GM08714 (cell line): ENCODE measurements at regions not wholly inside any gene's neighbourhood (a gene's known extent, or its start where the extent isn't known, plus 50 kb on each side); places are given as distances from the start of the nearest gene placed in this dataset.

ENCODE experiments used
- H3K4me3 ChIP-seq: fragments of 200-500 bp; sonication (Bioruptor generic); 2 replicates; pipeline ENCODE4 v1.5.1; 2014; ENCODE audit warnings: mild to moderate bottlenecking, low read length, inconsistent platforms
- ZNF274 ChIP-seq: IDR thresholded peaks from 2 replicates; pipeline ENCODE4 v1.6.1; 2012; ENCODE audit warnings: mild to moderate bottlenecking, low read depth, low read length

GRCh38 chr22:49413551-49413950, 414.1 kb downstream of the BRD1 start:
- no peak for TF ChIP-seq ZNF274
- no peak overlapping the region for H3K4me3 ChIP-seq

DNA sequence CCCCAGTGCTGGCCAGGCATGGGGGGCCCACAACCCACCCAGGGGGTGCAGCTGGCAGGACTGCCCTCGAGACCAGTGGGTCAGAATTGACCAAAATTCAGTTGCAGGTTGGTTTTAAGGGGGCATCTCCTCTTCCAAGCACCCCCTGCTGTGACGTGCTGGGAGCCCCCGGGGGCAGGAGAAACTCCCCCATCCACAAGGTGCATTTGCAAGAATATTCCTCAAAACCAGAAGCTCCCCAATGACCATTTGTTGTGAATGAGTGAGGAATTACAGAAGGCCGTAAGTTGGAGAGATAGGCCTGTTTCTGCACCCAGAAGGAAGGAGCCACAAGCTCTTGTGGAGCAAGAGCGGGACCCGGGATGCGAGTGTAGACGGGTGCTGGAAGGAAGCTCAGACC, 414.5 kb downstream of the BRD1 start:
- TF ChIP-seq ZNF274 = no peak
- H3K4me3 ChIP-seq = no peak overlapping the region

- no peak overlapping the region for H3K4me3 ChIP-seq
- TF ChIP-seq ZNF274 = no peak
These were observed 415.4 kb downstream of the BRD1 start for GRCh38 chr22:49412236-49412635.

DNA sequence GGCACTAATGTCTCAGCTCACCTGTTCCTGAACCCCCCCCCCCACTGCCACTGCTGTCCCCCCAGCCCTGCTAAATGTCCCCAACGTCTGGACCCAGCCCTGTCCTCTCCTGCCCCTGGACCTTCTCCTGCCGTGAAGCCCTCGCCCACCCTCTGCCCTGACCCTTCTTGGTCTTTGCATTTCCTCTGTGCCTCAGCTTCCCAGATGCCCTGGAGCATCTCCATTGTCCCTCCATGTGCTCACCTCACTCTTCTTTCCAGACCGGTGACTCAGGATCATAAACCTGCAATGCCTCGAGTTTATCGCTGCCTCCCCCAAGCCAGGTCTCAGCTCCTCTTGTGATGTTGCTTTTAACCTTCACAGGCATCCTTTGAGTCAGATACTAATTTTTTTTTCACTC, 416.4 kb downstream of the BRD1 start:
- H3K4me3 ChIP-seq = no peak overlapping the region
- no peak for TF ChIP-seq ZNF274

DNA sequence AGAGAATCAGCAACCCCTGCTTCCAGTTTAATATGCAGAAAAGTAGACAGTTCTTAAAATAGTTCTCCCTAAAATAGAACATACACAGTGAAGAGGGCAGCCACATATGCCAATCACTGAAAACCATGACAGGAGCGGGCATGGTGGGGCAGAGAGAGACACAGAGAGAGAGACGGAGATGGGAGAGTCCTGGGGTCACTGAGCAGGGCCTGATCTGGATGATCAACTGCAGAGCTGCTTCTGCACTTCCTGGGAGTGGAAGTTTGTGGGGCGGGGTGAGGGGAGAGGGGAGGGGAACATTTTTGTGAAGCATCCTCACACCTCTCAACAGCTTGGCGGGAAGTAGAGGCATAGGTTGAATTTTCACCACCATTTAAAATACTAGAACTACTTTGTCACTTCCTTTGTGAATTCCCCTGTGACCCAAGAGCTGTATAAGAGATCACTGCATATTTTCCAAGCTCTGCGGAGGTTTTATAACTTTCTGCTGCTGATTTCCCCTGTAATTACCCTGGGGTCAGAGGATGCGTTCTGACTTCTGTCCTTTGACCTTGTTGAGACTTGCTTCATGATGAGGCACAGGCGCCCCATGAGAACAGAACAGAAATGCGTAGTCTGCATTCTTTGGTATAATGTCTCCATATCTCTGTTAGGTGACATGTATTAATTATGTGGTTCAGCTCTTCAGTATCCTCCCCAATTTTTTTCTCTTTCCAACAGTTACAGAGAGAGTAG, 419.4 kb downstream of the BRD1 start:
- TF ChIP-seq ZNF274 = no peak
- no peak overlapping the region for H3K4me3 ChIP-seq

DNA sequence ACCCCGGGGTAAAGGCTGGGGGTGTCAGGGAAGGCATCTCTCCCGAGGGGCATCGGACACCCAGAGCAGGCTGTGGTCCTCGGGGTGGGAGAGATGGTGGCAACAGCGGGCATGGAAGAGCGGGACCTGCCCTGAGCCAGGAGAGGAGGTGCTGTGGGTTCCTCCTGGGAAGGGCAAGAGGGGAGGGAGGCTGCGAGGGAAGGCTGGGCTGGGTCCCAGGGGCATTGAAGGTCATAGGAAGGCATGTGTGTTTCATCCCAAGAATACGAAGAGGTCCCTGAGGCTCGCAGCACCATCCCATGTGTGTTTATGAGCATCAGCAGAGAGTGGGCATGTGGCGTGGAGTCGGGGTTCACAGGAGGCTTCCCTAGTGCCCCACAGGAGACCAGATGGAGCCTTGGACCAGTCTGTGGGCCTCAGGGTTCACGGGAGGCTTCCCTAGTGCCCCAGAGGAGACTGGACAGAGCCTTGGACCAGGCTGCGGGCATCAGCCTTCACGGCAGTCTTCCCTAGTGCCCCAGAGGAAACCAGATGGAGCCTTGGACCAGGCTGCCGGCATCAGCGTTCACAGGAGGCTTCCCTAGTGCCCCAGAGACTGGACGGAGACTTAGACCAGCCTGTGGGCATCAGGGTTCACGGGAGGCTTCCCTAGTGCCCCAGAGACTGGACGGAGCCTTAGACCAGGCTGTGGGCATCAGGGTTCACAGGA, 420.6 kb downstream of the BRD1 start:
- TF ChIP-seq ZNF274 = no peak
- H3K4me3 ChIP-seq = no peak overlapping the region

DNA sequence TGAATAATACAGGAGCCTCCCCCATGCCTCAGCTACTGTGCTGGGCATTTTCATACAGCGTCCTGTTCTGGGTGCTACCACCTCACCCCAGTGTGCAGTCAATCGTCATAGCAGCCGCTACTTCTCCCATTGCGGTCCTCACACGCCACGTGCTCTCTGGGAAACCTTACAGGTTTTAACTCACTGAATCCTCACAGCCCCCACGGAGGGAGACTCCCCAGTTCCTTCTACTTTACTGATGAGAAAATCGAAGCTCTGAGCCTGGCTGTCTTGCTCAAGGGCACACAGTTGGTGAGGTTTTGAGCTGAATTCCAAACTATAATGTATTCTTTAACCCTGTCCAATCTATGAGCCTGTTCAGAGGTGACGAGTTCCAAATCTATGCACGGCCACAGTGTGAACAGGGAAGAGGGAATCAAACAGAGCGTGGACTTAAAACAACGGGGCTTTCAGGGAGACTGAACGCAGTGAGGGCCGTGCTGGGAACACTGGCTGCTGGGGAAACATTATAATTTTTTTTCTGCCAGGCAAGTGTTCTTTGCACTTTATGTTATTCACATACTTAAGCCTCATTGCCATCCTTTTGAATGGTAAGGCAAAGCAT, 421.5 kb downstream of the BRD1 start:
- TF ChIP-seq ZNF274 = no peak

DNA sequence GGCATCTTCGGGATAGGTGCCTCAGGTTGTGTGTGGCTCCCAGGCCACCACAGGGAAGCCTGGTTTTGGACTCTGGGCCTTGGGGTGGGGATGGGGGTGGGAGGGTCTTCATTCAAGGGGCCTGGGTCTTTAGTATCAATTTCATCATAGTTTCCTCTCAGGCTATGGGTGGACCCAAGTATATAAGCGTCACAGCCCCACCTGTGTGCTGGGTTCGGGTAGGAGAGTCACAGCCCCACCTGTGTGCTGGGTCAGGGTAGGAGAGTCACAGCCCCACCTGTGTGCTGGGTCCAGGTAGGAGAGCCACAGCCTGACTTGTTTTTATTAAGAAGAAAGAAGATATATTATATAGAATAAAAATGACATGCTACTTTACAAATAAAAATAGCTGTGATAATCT, 422.1 kb downstream of the BRD1 start:
- no peak for TF ChIP-seq ZNF274
- no peak overlapping the region for H3K4me3 ChIP-seq

More for the DNA sequence above, 421.5 kb downstream of the BRD1 start:
- H3K4me3 ChIP-seq = no peak overlapping the region

DNA sequence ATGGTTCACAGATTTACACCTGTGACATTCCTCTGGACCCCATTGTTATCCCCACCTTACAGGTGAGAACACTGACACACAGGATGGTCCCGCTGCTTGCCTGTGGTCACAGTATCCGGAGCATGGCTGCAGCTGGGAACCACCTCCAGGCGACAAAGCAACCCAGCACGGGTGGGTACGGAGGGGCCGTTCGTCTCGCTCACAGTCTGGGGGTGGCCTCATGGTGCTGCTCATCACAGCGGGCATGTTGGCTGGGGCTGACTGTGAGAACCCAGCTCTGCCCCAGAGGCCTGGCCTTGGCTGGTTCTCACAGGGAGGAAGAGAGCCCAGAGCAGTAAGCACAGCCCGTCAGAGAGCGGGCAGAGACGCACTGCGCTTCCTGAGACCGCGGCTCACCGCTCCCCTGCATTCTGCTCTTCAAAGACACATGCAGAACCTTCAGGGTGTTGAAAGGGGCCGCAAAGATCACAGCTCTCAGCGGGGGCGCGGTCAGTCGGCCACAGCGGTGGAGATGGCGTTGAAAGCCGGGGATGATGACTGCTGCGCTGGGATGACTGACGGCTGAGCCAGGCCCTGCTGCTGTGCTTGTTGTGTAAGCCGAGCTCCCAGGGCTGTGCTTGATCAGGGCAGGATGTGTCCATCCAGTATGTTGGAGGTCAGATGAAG, 423.0 kb downstream of the BRD1 start:
- no peak for TF ChIP-seq ZNF274
- no peak overlapping the region for H3K4me3 ChIP-seq

DNA sequence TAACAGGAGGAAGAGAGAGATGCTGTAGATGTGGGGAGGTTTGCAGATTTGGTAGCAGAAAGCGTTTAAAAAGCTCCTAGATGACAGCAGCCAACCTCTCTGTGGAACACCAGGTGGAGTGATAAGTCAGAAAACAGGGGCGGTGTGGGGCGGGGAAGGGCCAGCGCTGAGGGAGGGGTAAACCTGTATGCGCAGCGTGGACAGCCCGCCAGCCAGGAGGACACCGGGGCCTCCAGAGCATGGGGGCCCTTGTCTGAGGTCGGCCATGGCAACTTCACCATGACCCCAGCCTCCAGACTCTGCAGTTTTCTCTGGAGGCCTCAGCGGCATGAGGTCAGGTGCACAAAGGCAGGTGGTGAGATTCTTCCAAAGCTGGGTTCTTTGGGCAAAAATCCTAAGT, 423.7 kb downstream of the BRD1 start:
- TF ChIP-seq ZNF274 = no peak
- no peak overlapping the region for H3K4me3 ChIP-seq

DNA sequence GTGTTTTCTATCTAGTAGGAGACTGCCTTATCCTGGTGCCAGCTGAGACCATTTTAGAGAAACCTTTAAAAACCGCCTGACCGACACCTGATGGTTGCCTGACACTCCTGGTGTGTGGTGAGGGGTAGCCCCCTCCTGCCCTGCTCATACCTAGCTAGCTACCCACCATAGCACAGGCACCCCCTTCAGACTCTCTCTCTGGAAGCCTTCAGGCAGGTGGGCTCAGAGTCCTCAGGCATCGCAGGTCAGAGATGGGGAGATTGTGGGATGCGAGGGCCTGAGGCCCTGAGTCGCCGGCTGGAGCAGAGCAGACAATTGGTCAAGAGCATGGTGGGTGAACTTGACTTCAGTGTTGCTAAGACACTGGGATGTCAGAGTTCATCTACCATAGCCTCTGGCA, 424.6 kb downstream of the BRD1 start:
- no peak for TF ChIP-seq ZNF274
- H3K4me3 ChIP-seq = no peak overlapping the region

DNA sequence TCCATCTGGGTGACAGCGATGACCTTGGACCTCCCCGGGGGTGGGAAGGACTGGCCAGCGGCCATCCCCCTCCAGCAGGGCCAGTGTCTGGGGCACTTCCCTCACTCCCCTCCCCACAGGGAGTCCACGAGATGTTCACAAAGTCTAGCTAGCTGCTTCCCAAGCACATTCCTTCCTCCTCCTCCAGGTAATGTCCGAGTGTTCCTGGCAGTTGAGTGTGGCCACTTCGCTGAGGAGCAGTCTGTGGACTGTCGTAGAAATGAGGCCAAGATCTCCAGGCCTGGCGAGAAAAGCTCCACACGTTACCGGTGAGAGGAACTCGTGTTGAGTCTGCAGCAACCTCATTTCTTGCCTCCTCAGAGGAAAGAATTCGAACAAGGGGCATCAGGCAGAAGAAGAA, 425.5 kb downstream of the BRD1 start:
- no peak overlapping the region for H3K4me3 ChIP-seq
- no peak for TF ChIP-seq ZNF274

- no peak for TF ChIP-seq ZNF274
- H3K4me3 ChIP-seq = no peak overlapping the region
These were observed 426.6 kb downstream of the BRD1 start for GRCh38 chr22:49400941-49401598.
